HG03064 (cell line): ENCODE measurements at regions not wholly inside any gene's neighbourhood (a gene's known extent, or its start where the extent isn't known, plus 50 kb on each side); places are given as distances from the start of the nearest gene placed in this dataset.

Source experiments
- ATAC-seq: cut with Tn5 transposase; IDR thresholded peaks from one replicate; pipeline ENCODE4 v1.9.1; 2021; ENCODE audit warnings: low read depth; ENCODE audit not compliant: unreplicated experiment

- ATAC-seq = no peak
Observed at GRCh38 chr11:134466610-134467567, 54.8 kb upstream of the B3GAT1 start.

- no peak for ATAC-seq
Observed at GRCh38 chr11:134466156-134466555, 54.1 kb upstream of the B3GAT1 start.

GRCh38 chr11:134464981-134465730 is 53.1 kb upstream of the B3GAT1 start:
- ATAC-seq = no peak

- no peak for ATAC-seq
Observed at GRCh38 chr11:134464196-134464595, 52.2 kb upstream of the B3GAT1 start.

- no peak for ATAC-seq
Observed at GRCh38 chr11:134463716-134464115, 51.7 kb upstream of the B3GAT1 start.
